DOHH2 (cell line): ENCODE measurements at regions not wholly inside any gene's neighbourhood (a gene's known extent, or its start where the extent isn't known, plus 50 kb on each side); places are given as distances from the start of the nearest gene placed in this dataset.

ENCODE experiments used
- EZH2phosphoT487 ChIP-seq: fragments of 200-600 bp; sonication (generic); IDR thresholded peaks from 2 replicates; pipeline ENCODE4 v1.6.1; 2017; ENCODE audit warnings: borderline replicate concordance, mild to moderate bottlenecking, antibody characterized with exemption, low read length, moderate library complexity, mixed read lengths
- TF ChIP-seq, protein P1 (sequence below): fragments of 200-600 bp; sonication (generic); IDR thresholded peaks from one replicate; pipeline ENCODE4 v1.5.1; 2014; ENCODE audit warnings: antibody characterized with exemption, mild to moderate bottlenecking, low read depth, low read length; ENCODE audit not compliant: poor library complexity, severe bottlenecking

DNA sequence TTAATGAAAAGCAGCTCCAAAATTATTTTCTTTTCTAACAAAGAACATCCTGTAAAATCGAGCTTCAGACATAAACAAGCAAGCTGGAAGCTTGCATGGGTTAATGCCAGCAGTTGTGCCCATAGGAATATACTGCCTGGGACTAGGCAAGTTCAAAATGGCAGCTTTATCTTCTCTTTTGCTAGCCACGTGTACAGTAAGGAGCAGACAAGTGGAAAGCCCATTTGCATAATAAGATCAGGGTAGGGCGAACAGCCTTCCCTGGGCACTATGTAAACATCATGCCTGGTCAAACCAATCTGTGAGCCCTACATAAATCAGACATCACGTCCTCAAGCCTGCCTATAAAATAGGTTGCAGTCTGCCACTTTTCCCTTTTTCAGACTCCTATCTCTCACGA lies 489.7 kb downstream of the RFC3 start:
- no peak for TF ChIP-seq EZH2phosphoT487
- TF ChIP-seq, protein P1, sequence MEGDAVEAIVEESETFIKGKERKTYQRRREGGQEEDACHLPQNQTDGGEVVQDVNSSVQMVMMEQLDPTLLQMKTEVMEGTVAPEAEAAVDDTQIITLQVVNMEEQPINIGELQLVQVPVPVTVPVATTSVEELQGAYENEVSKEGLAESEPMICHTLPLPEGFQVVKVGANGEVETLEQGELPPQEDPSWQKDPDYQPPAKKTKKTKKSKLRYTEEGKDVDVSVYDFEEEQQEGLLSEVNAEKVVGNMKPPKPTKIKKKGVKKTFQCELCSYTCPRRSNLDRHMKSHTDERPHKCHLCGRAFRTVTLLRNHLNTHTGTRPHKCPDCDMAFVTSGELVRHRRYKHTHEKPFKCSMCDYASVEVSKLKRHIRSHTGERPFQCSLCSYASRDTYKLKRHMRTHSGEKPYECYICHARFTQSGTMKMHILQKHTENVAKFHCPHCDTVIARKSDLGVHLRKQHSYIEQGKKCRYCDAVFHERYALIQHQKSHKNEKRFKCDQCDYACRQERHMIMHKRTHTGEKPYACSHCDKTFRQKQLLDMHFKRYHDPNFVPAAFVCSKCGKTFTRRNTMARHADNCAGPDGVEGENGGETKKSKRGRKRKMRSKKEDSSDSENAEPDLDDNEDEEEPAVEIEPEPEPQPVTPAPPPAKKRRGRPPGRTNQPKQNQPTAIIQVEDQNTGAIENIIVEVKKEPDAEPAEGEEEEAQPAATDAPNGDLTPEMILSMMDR: no peak
